Progenitor cell of endocrine pancreas (in vitro differentiated cells): ENCODE measurements at regions not wholly inside any gene's neighbourhood (a gene's known extent, or its start where the extent isn't known, plus 50 kb on each side); places are given as distances from the start of the nearest gene placed in this dataset.

Experiments
- DNase-seq: peaks from one replicate; pipeline ENCODE4 v3.0.0; 2021; ENCODE audit warnings: low spot score; ENCODE audit not compliant: unreplicated experiment
- H3K27ac Mint-ChIP-seq: 2 replicates; pipeline ENCODE4 v1.8.0; 2021; ENCODE audit warnings: mild to moderate bottlenecking, moderate library complexity, mixed read lengths
- H3K27me3 Mint-ChIP-seq: 2 replicates; pipeline ENCODE4 v1.8.0; 2021; ENCODE audit warnings: mixed read lengths
- H3K36me3 Mint-ChIP-seq: 2 replicates; pipeline ENCODE4 v1.8.0; 2022; ENCODE audit warnings: mixed read lengths; ENCODE audit not compliant: insufficient read depth
- H3K4me1 Mint-ChIP-seq: 2 replicates; pipeline ENCODE4 v1.8.0; 2021; ENCODE audit warnings: low read depth, mixed read lengths
- H3K4me3 Mint-ChIP-seq: 2 replicates; pipeline ENCODE4 v1.8.0; 2021; ENCODE audit warnings: low read depth, mild to moderate bottlenecking, moderate library complexity, mixed read lengths
- H3K9me3 Mint-ChIP-seq: 2 replicates; pipeline ENCODE4 v1.8.0; 2021; ENCODE audit warnings: low read depth, mixed read lengths
- TF ChIP-seq, protein P1 (sequence below): fragments of 200-600 bp; sonication (generic); IDR thresholded peaks from one replicate; pipeline ENCODE4 v1.5.0; 2021; ENCODE audit warnings: antibody characterized with exemption, mild to moderate bottlenecking; ENCODE audit not compliant: unreplicated experiment

DNA sequence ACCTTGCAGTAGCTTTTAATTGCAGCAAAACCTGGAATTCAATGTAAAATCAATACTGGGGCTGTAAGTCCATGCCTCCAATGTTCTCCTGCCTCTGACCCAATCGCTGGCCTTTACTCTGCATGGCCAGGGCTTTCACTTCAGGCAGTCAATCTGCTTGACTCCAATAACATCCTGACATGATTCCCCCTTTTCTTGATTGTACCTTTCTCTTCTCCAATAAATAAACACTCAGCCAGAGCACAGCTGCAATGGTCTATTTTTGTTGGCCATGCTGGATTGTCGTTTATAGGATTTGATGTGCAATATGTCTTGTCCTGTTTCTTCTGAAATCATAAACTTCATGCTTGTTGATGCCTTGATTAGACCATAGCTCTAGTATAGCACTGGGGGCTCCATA, 97.8 kb upstream of the COL1A2 start:
- Mint-ChIP-seq H3K9me3 (no peaks in the 10 kb centered on the region), H3K4me1 (peaks cover 11% of the 10 kb centered on the region), H3K4me3 (no peak overlapping the region), H3K27ac (no peak overlapping the region), H3K36me3 (no peaks in the 10 kb centered on the region), H3K27me3 (peaks cover under 1% of the 10 kb centered on the region)
- no peak for DNase-seq
- TF ChIP-seq, protein P1, sequence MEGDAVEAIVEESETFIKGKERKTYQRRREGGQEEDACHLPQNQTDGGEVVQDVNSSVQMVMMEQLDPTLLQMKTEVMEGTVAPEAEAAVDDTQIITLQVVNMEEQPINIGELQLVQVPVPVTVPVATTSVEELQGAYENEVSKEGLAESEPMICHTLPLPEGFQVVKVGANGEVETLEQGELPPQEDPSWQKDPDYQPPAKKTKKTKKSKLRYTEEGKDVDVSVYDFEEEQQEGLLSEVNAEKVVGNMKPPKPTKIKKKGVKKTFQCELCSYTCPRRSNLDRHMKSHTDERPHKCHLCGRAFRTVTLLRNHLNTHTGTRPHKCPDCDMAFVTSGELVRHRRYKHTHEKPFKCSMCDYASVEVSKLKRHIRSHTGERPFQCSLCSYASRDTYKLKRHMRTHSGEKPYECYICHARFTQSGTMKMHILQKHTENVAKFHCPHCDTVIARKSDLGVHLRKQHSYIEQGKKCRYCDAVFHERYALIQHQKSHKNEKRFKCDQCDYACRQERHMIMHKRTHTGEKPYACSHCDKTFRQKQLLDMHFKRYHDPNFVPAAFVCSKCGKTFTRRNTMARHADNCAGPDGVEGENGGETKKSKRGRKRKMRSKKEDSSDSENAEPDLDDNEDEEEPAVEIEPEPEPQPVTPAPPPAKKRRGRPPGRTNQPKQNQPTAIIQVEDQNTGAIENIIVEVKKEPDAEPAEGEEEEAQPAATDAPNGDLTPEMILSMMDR, result no peak

DNA sequence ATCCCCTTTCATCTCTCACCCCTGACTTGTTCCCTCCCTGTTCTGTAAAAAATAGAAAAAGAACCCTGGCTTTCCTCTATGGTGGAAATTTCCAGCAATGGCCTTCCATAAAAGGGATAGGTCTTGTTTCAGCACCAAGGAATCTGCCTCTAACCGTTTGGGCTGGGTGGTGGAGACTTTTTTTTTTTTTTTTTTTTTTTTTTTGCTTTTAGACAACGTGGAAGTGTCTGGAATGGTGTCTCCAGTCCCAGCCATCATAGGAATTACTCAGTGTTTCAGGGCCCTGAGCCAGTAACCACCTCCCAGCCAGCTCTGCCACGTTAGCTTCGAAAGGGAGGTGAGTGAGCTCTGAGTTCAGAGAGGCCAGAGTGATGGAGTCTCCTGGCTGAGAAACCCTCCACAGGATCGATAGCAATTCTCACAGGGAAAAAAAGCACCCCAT, 97.3 kb upstream of the COL1A2 start:
- Mint-ChIP-seq H3K27me3 (no peaks in the 10 kb centered on the region), H3K9me3 (no peaks in the 10 kb centered on the region), H3K4me3 (no peak overlapping the region), H3K27ac (no peak overlapping the region), H3K36me3 (no peaks in the 10 kb centered on the region), H3K4me1 (peaks cover 12% of the 10 kb centered on the region)
- TF ChIP-seq, protein P1, result no peak
- DNase-seq, result no peak

GRCh38 chr7:94298943-94299342, 95.8 kb upstream of the COL1A2 start:
- Mint-ChIP-seq H3K27me3 (no peaks in the 10 kb centered on the region), H3K36me3 (no peaks in the 10 kb centered on the region), H3K4me1 (peaks cover 26% of the 10 kb centered on the region), H3K27ac (no peak overlapping the region), H3K4me3 (no peak overlapping the region), H3K9me3 (no peaks in the 10 kb centered on the region)
- no peak for DNase-seq
- TF ChIP-seq, protein P1, result no peak

DNA sequence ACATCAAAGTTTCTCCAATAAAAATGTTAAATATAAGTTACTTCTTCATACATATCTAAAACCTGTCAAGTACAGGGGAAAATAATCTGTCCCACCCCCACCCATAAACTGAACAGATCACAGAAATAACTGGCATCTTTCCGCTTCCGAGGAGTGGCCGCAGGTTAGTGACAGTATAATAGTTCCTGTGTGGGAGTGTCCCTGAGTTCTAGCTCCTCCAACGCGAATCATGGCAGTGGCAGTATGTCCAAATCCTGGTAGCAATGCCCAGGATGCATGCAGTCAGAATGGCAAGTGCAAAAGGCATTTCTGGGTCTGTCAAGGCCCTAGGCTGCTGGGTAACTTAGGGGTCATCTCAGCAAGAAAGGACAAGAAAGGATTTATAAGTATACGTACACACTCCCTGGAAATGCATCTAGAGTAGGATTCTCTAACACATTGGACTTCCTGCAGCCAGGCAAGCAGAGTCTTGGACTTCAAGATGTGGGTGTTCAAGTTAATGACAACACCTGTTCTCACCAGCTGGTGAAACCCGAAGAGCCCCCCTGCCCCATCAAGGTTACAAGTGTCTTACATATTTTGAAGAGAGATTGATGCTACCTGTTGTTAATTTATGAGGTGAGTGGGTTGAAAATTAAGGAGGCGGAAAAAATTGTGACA, 94.4 kb upstream of the COL1A2 start:
- peaks cover 2% of the 10 kb centered on the region for H3K36me3 Mint-ChIP-seq
- no peaks in the 10 kb centered on the region for H3K27me3 Mint-ChIP-seq
- no peak overlapping the region for H3K4me3 Mint-ChIP-seq
- TF ChIP-seq, protein P1, result no peak
- H3K9me3 Mint-ChIP-seq, result peaks cover 4% of the 10 kb centered on the region
- H3K27ac Mint-ChIP-seq, result no peak overlapping the region
- peaks cover 26% of the 10 kb centered on the region for H3K4me1 Mint-ChIP-seq
- DNase-seq, result no peak

DNA sequence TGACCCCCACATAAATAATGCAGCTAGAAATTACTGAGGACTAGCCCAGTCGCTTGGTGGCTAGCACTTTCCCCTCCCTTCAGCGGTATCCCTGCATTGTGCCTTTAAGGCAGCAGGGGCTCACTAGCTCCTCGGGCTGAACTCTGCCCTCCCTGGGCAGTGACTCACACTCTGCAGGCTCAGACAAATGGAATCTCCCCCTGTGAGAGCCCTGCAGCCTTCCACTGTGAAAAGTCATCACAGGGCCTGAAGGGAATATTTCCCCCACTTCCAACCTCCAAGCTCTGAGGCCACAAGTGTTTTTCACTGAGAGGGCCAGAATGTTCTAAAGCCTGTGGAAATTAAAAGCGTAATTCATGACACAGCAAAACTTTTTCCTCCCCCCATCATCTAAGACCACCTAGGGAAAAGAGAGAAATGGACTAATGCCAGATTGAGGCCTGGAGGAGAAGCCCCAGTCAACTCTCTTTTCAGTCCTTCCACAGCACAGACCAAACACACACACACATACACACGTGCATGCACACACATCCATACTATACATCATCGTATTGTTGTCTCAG, 93.6 kb upstream of the COL1A2 start:
- Mint-ChIP-seq H3K9me3 (peaks cover 4% of the 10 kb centered on the region), H3K4me3 (no peak overlapping the region), H3K27me3 (no peaks in the 10 kb centered on the region), H3K27ac (peak overlapping the region; percentile 87), H3K36me3 (peaks cover 2% of the 10 kb centered on the region), H3K4me1 (peaks cover 26% of the 10 kb centered on the region)
- TF ChIP-seq, protein P1, result peak; percentile 22
- peak; percentile 18 for DNase-seq
